HEK293 (cell line): ENCODE measurements at regions not wholly inside any gene's neighbourhood (a gene's known extent, or its start where the extent isn't known, plus 50 kb on each side); places are given as distances from the start of the nearest gene placed in this dataset.

Source experiments
- CTCF ChIA-PET: fragments of 350-600 bp; formaldehyde crosslinking; extraction: SDS; loops from one replicate; lab custom pipeline; 2021; ENCODE audit warnings: antibody characterized with exemption; lab: Yijun Ruan, JAX
- POLR2A ChIA-PET: fragments of 300-600 bp; formaldehyde crosslinking; extraction: SDS; loops from one replicate; lab custom pipeline; 2020; ENCODE audit warnings: antibody characterized with exemption, inconsistent platforms; lab: Yijun Ruan, JAX
- H3K27ac ChIP-seq: fragments of 200-500 bp; sonication (Bioruptor generic); 2 replicates; pipeline ENCODE4 v1.5.1; 2014; ENCODE audit warnings: low read depth, low read length, control low read depth, inconsistent platforms; ENCODE audit errors: extremely low read depth
- H3K36me3 ChIP-seq, 2 experiments: fragments of 200-500 bp in 1 of 2; sonication (Bioruptor generic) in 1 of 2; 1 replicate in 1 of 2; 2 replicates in 1 of 2; pipeline ENCODE4 v1.5.1; 2014 to 2017; ENCODE audit warnings: inconsistent platforms in 2 of 2, low read length in 2 of 2; ENCODE audit not compliant: control insufficient read depth in 2 of 2, insufficient read depth in 1 of 2
- H3K4me1 ChIP-seq: fragments of 200-500 bp; sonication (Bioruptor generic); 2 replicates; pipeline ENCODE4 v1.5.1; 2014; ENCODE audit warnings: mild to moderate bottlenecking, low read length, inconsistent platforms; ENCODE audit not compliant: control insufficient read depth, insufficient read depth
- H3K4me3 ChIP-seq: 2 replicates; pipeline ENCODE4 v1.5.1; 2011; ENCODE audit warnings: low read depth, mild to moderate bottlenecking, control low read depth, low read length, moderate library complexity
- H3K9me3 ChIP-seq: fragments of 200-500 bp; sonication (Bioruptor generic); 2 replicates; pipeline ENCODE4 v1.5.1; 2014; ENCODE audit warnings: low read depth, low read length, inconsistent platforms; ENCODE audit not compliant: control insufficient read depth, insufficient read depth
- HOXA7 ChIP-seq: sonication (generic); formaldehyde crosslinking; IDR thresholded peaks from 2 replicates; pipeline ENCODE4 v1.8.1; 2022; ENCODE audit warnings: missing genetic modification reagents, borderline replicate concordance
- HOXC10 ChIP-seq: sonication (generic); formaldehyde crosslinking; IDR thresholded peaks from 2 replicates; pipeline ENCODE4 v1.8.1; 2023; ENCODE audit warnings: mild to moderate bottlenecking, missing genetic modification reagents
- KLF8 ChIP-seq: fragments of 450-650 bp; formaldehyde crosslinking; IDR thresholded peaks from 2 replicates; pipeline ENCODE4 v1.5.1; 2016; ENCODE audit warnings: missing biosample characterization, missing genetic modification characterization
- MEIS1 ChIP-seq: sonication (generic); formaldehyde crosslinking; IDR thresholded peaks from 2 replicates; pipeline ENCODE4 v1.8.1; 2022; ENCODE audit warnings: missing genetic modification reagents, mild to moderate bottlenecking, borderline replicate concordance
- SCRT2 ChIP-seq: fragments of 450-650 bp; formaldehyde crosslinking; IDR thresholded peaks from 2 replicates; pipeline ENCODE4 v1.5.1; 2016; ENCODE audit warnings: missing biosample characterization, missing genetic modification characterization
- YY1 ChIP-seq: fragments of 450-650 bp; formaldehyde crosslinking; IDR thresholded peaks from 2 replicates; pipeline ENCODE4 v1.5.1; 2018; ENCODE audit warnings: missing biosample characterization, missing genetic modification characterization
- ZBTB1 ChIP-seq: fragments of 450-650 bp; formaldehyde crosslinking; IDR thresholded peaks from 2 replicates; pipeline ENCODE4 v1.5.1; 2016; ENCODE audit warnings: missing biosample characterization, missing genetic modification characterization
- ZBTB6 ChIP-seq: fragments of 450-650 bp; formaldehyde crosslinking; IDR thresholded peaks from 2 replicates; pipeline ENCODE4 v1.5.1; 2017; ENCODE audit warnings: missing biosample characterization, missing genetic modification characterization
- ZEB2 ChIP-seq: fragments of 450-650 bp; formaldehyde crosslinking; IDR thresholded peaks from 2 replicates; pipeline ENCODE4 v1.5.1; 2016; ENCODE audit warnings: missing biosample characterization, missing genetic modification characterization
- ZIC2 ChIP-seq: fragments of 450-650 bp; formaldehyde crosslinking; IDR thresholded peaks from 2 replicates; pipeline ENCODE4 v1.5.1; 2016; ENCODE audit warnings: missing biosample characterization, missing genetic modification characterization
- ZNF211 ChIP-seq: fragments of 450-650 bp; formaldehyde crosslinking; IDR thresholded peaks from 2 replicates; pipeline ENCODE4 v1.5.1; 2016; ENCODE audit warnings: low read depth, missing biosample characterization, missing genetic modification characterization
- ZNF266 ChIP-seq: fragments of 450-650 bp; formaldehyde crosslinking; IDR thresholded peaks from 2 replicates; pipeline ENCODE4 v1.5.1; 2016; ENCODE audit warnings: missing biosample characterization, missing genetic modification characterization, low read depth
- ZNF510 ChIP-seq: fragments of 450-650 bp; formaldehyde crosslinking; IDR thresholded peaks from 2 replicates; pipeline ENCODE4 v1.5.1; 2018; ENCODE audit warnings: mild to moderate bottlenecking, missing genetic modification characterization, missing biosample characterization; ENCODE audit not compliant: insufficient replicate concordance
- ZNF549 ChIP-seq: fragments of 450-650 bp; IDR thresholded peaks from 2 replicates; pipeline ENCODE4 v1.5.1; 2018; ENCODE audit warnings: missing biosample characterization, missing genetic modification characterization, mild to moderate bottlenecking, inconsistent platforms, moderate library complexity
- ZNF621 ChIP-seq: fragments of 450-650 bp; formaldehyde crosslinking; IDR thresholded peaks from 2 replicates; pipeline ENCODE4 v1.5.1; 2017; ENCODE audit warnings: missing biosample characterization, missing genetic modification characterization
- ZNF626 ChIP-seq: fragments of 450-650 bp; sonication (Bioruptor Pico); formaldehyde crosslinking; IDR thresholded peaks from 2 replicates; pipeline ENCODE4 v1.5.1; 2018; ENCODE audit warnings: missing biosample characterization, missing genetic modification characterization, inconsistent platforms
- ZNF747 ChIP-seq: fragments of 450-650 bp; formaldehyde crosslinking; IDR thresholded peaks from 2 replicates; pipeline ENCODE4 v1.5.1; 2016; ENCODE audit warnings: missing biosample characterization, missing genetic modification characterization
- ZNF837 ChIP-seq: fragments of 450-650 bp; formaldehyde crosslinking; IDR thresholded peaks from 2 replicates; pipeline ENCODE4 v1.5.1; 2016; ENCODE audit warnings: missing biosample characterization, missing genetic modification characterization
- ZNF843 ChIP-seq: fragments of 450-650 bp; formaldehyde crosslinking; IDR thresholded peaks from 2 replicates; pipeline ENCODE4 v1.5.1; 2016; ENCODE audit warnings: missing biosample characterization, missing genetic modification characterization
- ZSCAN16 ChIP-seq: fragments of 450-650 bp; formaldehyde crosslinking; IDR thresholded peaks from 2 replicates; pipeline ENCODE4 v1.5.1; 2016; ENCODE audit warnings: missing biosample characterization, missing genetic modification characterization
- ZSCAN18 ChIP-seq: fragments of 450-650 bp; formaldehyde crosslinking; IDR thresholded peaks from 2 replicates; pipeline ENCODE4 v1.5.1; 2016; ENCODE audit warnings: missing biosample characterization, missing genetic modification characterization
- ZSCAN23 ChIP-seq: fragments of 450-650 bp; formaldehyde crosslinking; IDR thresholded peaks from 2 replicates; pipeline ENCODE4 v1.5.1; 2016; ENCODE audit warnings: missing biosample characterization, missing genetic modification characterization
- TF ChIP-seq, protein P1 (sequence below): fragments of 450-650 bp; formaldehyde crosslinking; IDR thresholded peaks from 2 replicates; pipeline ENCODE4 v1.5.1; 2017; ENCODE audit warnings: missing biosample characterization, missing genetic modification characterization
- TF ChIP-seq, protein P2 (sequence below): fragments of 450-650 bp; formaldehyde crosslinking; IDR thresholded peaks from 2 replicates; pipeline ENCODE4 v1.5.1; 2016; ENCODE audit warnings: missing biosample characterization, missing genetic modification characterization

- no peaks in the 10 kb centered on the region for H3K4me1 ChIP-seq
- TF ChIP-seq ZSCAN23 (tag by site-specific recombination) (no peak), MEIS1 (CRISPR knock-in tag) (no peak), ZBTB1 (tag by site-specific recombination) (no peak), ZEB2 (tag by site-specific recombination) (no peak), ZNF621 (tag by site-specific recombination) (no peak), ZSCAN18 (tag by site-specific recombination) (no peak), HOXC10 (no peak), HOXA7 (CRISPR knock-in tag) (no peak), KLF8 (tag by site-specific recombination) (no peak)
- TF ChIP-seq, all 188 proteins: peak for 0
Observed at GRCh38 chr6:9527679-9528286, 887.1 kb downstream of the TFAP2A start.

DNA sequence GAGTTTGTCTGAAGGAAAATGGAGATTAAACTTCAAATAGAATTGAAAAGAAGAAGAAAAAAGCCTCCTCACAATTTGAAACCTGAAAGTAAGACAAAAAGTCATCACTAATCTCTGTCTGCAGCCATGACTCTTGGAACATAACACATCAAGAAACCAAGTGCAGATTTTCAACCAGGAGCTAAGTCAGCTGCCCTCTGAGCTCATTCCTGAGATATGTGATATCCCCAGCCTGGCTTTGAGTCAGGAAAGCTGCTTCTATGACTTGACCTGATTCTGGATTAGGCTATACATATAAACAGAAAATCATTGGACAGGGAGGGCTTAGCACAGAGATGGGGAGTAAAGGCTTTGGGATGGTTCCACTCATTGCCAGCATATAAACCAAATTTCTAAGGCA, 891.4 kb downstream of the TFAP2A start:
- H3K27ac ChIP-seq: no peak overlapping the region
- no peaks in the 10 kb centered on the region for H3K36me3 ChIP-seq
- H3K4me1 ChIP-seq: no peaks in the 10 kb centered on the region
- no peaks in the 10 kb centered on the region for H3K9me3 ChIP-seq
- ChIA-PET CTCF (interaction anchor here (0.6 to 1.1 kb wide), 2 partner anchors 17 to 624 kb away, joined by 3 read pairs; no protein-coding TSS in a partner anchor), POLR2A (no interaction called here)
- no peak overlapping the region for H3K4me3 ChIP-seq
- TF ChIP-seq ZBTB6 (tag by site-specific recombination) (no peak), ZNF837 (tag by site-specific recombination) (no peak), ZBTB1 (tag by site-specific recombination) (no peak), ZNF843 (tag by site-specific recombination) (no peak), ZNF549 (tag by site-specific recombination) (no peak), ZNF510 (no peak), ZIC2 (tag by site-specific recombination) (no peak), ZSCAN16 (tag by site-specific recombination) (no peak), ZNF747 (tag by site-specific recombination) (no peak), ZNF626 (tag by site-specific recombination) (no peak), ZNF266 (tag by site-specific recombination) (no peak), SCRT2 (no peak), YY1 (tag by site-specific recombination) (no peak), ZNF211 (no peak)
- TF ChIP-seq, protein P1, sequence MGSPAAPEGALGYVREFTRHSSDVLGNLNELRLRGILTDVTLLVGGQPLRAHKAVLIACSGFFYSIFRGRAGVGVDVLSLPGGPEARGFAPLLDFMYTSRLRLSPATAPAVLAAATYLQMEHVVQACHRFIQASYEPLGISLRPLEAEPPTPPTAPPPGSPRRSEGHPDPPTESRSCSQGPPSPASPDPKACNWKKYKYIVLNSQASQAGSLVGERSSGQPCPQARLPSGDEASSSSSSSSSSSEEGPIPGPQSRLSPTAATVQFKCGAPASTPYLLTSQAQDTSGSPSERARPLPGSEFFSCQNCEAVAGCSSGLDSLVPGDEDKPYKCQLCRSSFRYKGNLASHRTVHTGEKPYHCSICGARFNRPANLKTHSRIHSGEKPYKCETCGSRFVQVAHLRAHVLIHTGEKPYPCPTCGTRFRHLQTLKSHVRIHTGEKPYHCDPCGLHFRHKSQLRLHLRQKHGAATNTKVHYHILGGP: no peak
- TF ChIP-seq, protein P2, sequence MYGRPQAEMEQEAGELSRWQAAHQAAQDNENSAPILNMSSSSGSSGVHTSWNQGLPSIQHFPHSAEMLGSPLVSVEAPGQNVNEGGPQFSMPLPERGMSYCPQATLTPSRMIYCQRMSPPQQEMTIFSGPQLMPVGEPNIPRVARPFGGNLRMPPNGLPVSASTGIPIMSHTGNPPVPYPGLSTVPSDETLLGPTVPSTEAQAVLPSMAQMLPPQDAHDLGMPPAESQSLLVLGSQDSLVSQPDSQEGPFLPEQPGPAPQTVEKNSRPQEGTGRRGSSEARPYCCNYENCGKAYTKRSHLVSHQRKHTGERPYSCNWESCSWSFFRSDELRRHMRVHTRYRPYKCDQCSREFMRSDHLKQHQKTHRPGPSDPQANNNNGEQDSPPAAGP (tag by site-specific recombination): no peak

More at GRCh38 chr6:9527679-9528286, 887.1 kb downstream of the TFAP2A start:
- Histone ChIP-seq H3K36me3 (no peaks in the 10 kb centered on the region), H3K27ac (no peak overlapping the region), H3K4me3 (no peak overlapping the region), H3K9me3 (no peaks in the 10 kb centered on the region)
- CTCF ChIA-PET: interaction anchor here (4.7 kb wide), 1 partner anchor 13 kb away, joined by 20 read pairs; no protein-coding TSS in a partner anchor
- POLR2A ChIA-PET: no interaction called here
